Mesothelial cell of epicardium (in vitro differentiated cells): ENCODE measurements at regions not wholly inside any gene's neighbourhood (a gene's known extent, or its start where the extent isn't known, plus 50 kb on each side); places are given as distances from the start of the nearest gene placed in this dataset.

ENCODE experiments used
- DNase-seq, 2 experiments: peaks; one replicate each; pipeline ENCODE4 v3.0.0; 2021; ENCODE audit warnings: low spot score in 2 of 2; ENCODE audit not compliant: unreplicated experiment in 2 of 2
- H3K27ac Mint-ChIP-seq: 2 replicates; pipeline ENCODE4 v1.8.0; 2021; ENCODE audit warnings: mixed read lengths
- H3K27me3 Mint-ChIP-seq: 2 replicates; pipeline ENCODE4 v1.8.0; 2021; ENCODE audit warnings: low read depth, mixed read lengths
- H3K36me3 Mint-ChIP-seq: 2 replicates; pipeline ENCODE4 v1.8.0; 2021; ENCODE audit warnings: mixed read lengths
- H3K4me1 Mint-ChIP-seq: 2 replicates; pipeline ENCODE4 v1.8.0; 2021; ENCODE audit warnings: mixed read lengths
- H3K4me3 Mint-ChIP-seq: 2 replicates; pipeline ENCODE4 v1.8.0; 2021; ENCODE audit warnings: mild to moderate bottlenecking, moderate library complexity, mixed read lengths
- H3K9me3 Mint-ChIP-seq: 2 replicates; pipeline ENCODE4 v1.8.0; 2021; ENCODE audit warnings: mixed read lengths
- CTCF ChIP-seq: fragments of 200-600 bp; sonication (generic); IDR thresholded peaks from one replicate; pipeline ENCODE4 v1.5.0; 2021; ENCODE audit warnings: antibody characterized with exemption; ENCODE audit not compliant: unreplicated experiment

- no peak for TF ChIP-seq CTCF
- no peaks in the 10 kb centered on the region for H3K36me3 Mint-ChIP-seq
- no peak for DNase-seq
- no peaks in the 10 kb centered on the region for H3K4me1 Mint-ChIP-seq
- peaks cover 53% of the 10 kb centered on the region for H3K27me3 Mint-ChIP-seq
- H3K27ac Mint-ChIP-seq, result no peak overlapping the region
- H3K4me3 Mint-ChIP-seq, result no peak overlapping the region
- no peaks in the 10 kb centered on the region for H3K9me3 Mint-ChIP-seq
These were observed 223.3 kb upstream of the ATP5MC3 start for GRCh38 chr2:175404839-175405238.

GRCh38 chr2:175403599-175404221 is 222.2 kb upstream of the ATP5MC3 start:
- no peak overlapping the region for H3K4me3 Mint-ChIP-seq
- H3K27ac Mint-ChIP-seq, result no peak overlapping the region
- no peaks in the 10 kb centered on the region for H3K9me3 Mint-ChIP-seq
- DNase-seq, result no peak
- H3K27me3 Mint-ChIP-seq, result peaks cover 56% of the 10 kb centered on the region
- TF ChIP-seq CTCF, result no peak
- no peaks in the 10 kb centered on the region for H3K4me1 Mint-ChIP-seq
- H3K36me3 Mint-ChIP-seq, result no peaks in the 10 kb centered on the region

GRCh38 chr2:175402571-175402970 is 221.1 kb upstream of the ATP5MC3 start:
- DNase-seq, result no peak
- Mint-ChIP-seq H3K4me1 (no peaks in the 10 kb centered on the region), H3K4me3 (no peak overlapping the region), H3K27ac (no peak overlapping the region), H3K36me3 (no peaks in the 10 kb centered on the region), H3K27me3 (peaks cover 66% of the 10 kb centered on the region), H3K9me3 (no peaks in the 10 kb centered on the region)
- no peak for TF ChIP-seq CTCF

- Mint-ChIP-seq H3K9me3 (no peaks in the 10 kb centered on the region), H3K4me3 (no peak overlapping the region)
These were observed 220.5 kb upstream of the ATP5MC3 start for GRCh38 chr2:175401956-175402469.

GRCh38 chr2:175400975-175401374 is 219.5 kb upstream of the ATP5MC3 start:
- DNase-seq, result no peak
- Mint-ChIP-seq H3K4me3 (no peak overlapping the region), H3K27ac (no peak overlapping the region), H3K9me3 (no peaks in the 10 kb centered on the region), H3K36me3 (no peaks in the 10 kb centered on the region), H3K4me1 (no peaks in the 10 kb centered on the region), H3K27me3 (peaks cover 69% of the 10 kb centered on the region)
- no peak for TF ChIP-seq CTCF

More at GRCh38 chr2:175401956-175402469, 220.5 kb upstream of the ATP5MC3 start:
- no peak for DNase-seq
- peaks cover 65% of the 10 kb centered on the region for H3K27me3 Mint-ChIP-seq
- TF ChIP-seq CTCF, result no peak
- H3K36me3 Mint-ChIP-seq, result no peaks in the 10 kb centered on the region
- H3K4me1 Mint-ChIP-seq, result no peaks in the 10 kb centered on the region
- H3K27ac Mint-ChIP-seq, result no peak overlapping the region

GRCh38 chr2:175399326-175399725 is 217.8 kb upstream of the ATP5MC3 start:
- H3K9me3 Mint-ChIP-seq, result no peaks in the 10 kb centered on the region

More at GRCh38 chr2:175399326-175399725, 217.8 kb upstream of the ATP5MC3 start:
- no peak for TF ChIP-seq CTCF
- H3K36me3 Mint-ChIP-seq, result no peaks in the 10 kb centered on the region
- H3K4me1 Mint-ChIP-seq, result no peaks in the 10 kb centered on the region
- peaks cover 60% of the 10 kb centered on the region for H3K27me3 Mint-ChIP-seq
- no peak overlapping the region for H3K27ac Mint-ChIP-seq
- no peak overlapping the region for H3K4me3 Mint-ChIP-seq
- no peak for DNase-seq
